ENCODE measurements at regions not wholly inside any gene's neighbourhood (a gene's known extent, or its start where the extent isn't known, plus 50 kb on each side); places are given as distances from the start of the nearest gene placed in this dataset.

DNA sequence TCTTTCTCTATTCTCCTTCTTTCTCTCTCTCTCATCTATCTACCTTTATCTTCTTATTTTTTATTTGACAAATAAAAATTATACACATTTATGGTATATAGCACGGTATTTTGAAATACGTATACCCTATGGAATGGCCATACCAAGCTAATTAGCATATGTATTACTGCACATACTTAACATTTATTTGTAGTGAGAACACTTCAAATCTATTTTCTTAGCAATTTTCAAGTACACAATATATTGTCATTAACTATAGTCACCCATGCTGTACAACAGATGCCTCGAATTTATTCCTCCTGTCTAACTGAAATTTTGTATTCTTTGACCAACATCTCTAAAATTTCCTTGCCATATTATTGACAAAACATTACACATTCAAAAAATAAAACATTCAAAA, 447.1 kb downstream of the MIAT start:
- no peak overlapping the region for H2BK12ac ChIP-seq (ENCODE audit: insufficient read length, low read depth, low read length)
- H3K27me3 ChIP-seq (ENCODE audit: insufficient read depth, low read length) = no peaks in the 10 kb centered on the region
- H3K4me2 ChIP-seq (ENCODE audit: insufficient read depth, insufficient read length, low read length) = no peak overlapping the region
- no peak overlapping the region for H3T11ph ChIP-seq (ENCODE audit: low read length)
- no peak overlapping the region for H3K4me3 Mint-ChIP-seq
- no peaks in the 10 kb centered on the region for H3K79me2 ChIP-seq (ENCODE audit: insufficient read depth, low read length)
- TF ChIP-seq, protein P1, sequence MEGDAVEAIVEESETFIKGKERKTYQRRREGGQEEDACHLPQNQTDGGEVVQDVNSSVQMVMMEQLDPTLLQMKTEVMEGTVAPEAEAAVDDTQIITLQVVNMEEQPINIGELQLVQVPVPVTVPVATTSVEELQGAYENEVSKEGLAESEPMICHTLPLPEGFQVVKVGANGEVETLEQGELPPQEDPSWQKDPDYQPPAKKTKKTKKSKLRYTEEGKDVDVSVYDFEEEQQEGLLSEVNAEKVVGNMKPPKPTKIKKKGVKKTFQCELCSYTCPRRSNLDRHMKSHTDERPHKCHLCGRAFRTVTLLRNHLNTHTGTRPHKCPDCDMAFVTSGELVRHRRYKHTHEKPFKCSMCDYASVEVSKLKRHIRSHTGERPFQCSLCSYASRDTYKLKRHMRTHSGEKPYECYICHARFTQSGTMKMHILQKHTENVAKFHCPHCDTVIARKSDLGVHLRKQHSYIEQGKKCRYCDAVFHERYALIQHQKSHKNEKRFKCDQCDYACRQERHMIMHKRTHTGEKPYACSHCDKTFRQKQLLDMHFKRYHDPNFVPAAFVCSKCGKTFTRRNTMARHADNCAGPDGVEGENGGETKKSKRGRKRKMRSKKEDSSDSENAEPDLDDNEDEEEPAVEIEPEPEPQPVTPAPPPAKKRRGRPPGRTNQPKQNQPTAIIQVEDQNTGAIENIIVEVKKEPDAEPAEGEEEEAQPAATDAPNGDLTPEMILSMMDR (conservative IDR thresholded peaks at IDR 0.05) = no peak
- H2BK20ac ChIP-seq (ENCODE audit: low read depth, low read length, poor library complexity, severe bottlenecking) = no peak overlapping the region
- H3K56ac ChIP-seq (ENCODE audit: insufficient read length, low read depth, low read length) = no peak overlapping the region
- H3K27ac ChIP-seq (ENCODE audit: insufficient read length, low read depth, low read length) = no peak overlapping the region
- H2BK120ac ChIP-seq (ENCODE audit: low read depth, low read length, poor library complexity, severe bottlenecking) = no peak overlapping the region
- H3K9me3 ChIP-seq (ENCODE audit: control insufficient read depth, low read depth, low read length) = no peaks in the 10 kb centered on the region
- H3K79me1 ChIP-seq (ENCODE audit: insufficient read depth, low read depth, low read length, poor library complexity, severe bottlenecking) = no peaks in the 10 kb centered on the region
- no peaks in the 10 kb centered on the region for H4K20me1 ChIP-seq (ENCODE audit: control insufficient read depth, insufficient read depth, insufficient read length)
- H3K4me1 Mint-ChIP-seq = peaks cover 19 to 25% of the 10 kb centered on the region in 2 experiments
- no peaks in the 10 kb centered on the region for H3K4me1 ChIP-seq (ENCODE audit: insufficient read depth, low read length)
- H3K27me3 Mint-ChIP-seq (ENCODE audit: low read depth) = peaks cover 34% of the 10 kb centered on the region
- H3K23ac ChIP-seq (ENCODE audit: insufficient read length, low read depth, low read length) = no peak overlapping the region
- no peak overlapping the region for H2AK5ac ChIP-seq (ENCODE audit: insufficient read length, low read length)
- no peak overlapping the region for H4K91ac ChIP-seq (ENCODE audit: insufficient read length, low read depth, low read length)
- no peak overlapping the region for H3K9ac ChIP-seq (ENCODE audit: extremely low read depth, insufficient read length, low read length)
- H3K18ac ChIP-seq (ENCODE audit: insufficient read length, low read depth, low read length) = no peak overlapping the region
- no peak overlapping the region for H2AFZ ChIP-seq (ENCODE audit: low read length)
- H4K5ac ChIP-seq (ENCODE audit: insufficient read length, low read depth, low read length) = no peak overlapping the region
- no peaks in the 10 kb centered on the region; a peak in 1 of 5 replicates for H3K9me3 Mint-ChIP-seq
- no peak overlapping the region for H3K14ac ChIP-seq (ENCODE audit: insufficient read depth, low read length)
- no peak overlapping the region for H2BK15ac ChIP-seq (ENCODE audit: low read depth, low read length)
- no peak overlapping the region for H2BK5ac ChIP-seq (ENCODE audit: insufficient read length, low read length)
- no peak overlapping the region for H3K27ac Mint-ChIP-seq
- DNase-seq = no peak
- no peaks in the 10 kb centered on the region; a peak in 1 of 7 replicates for H3K36me3 Mint-ChIP-seq (ENCODE audit: insufficient read depth in 1 of 3, low read depth in 3 of 3)
- H3K23me2 ChIP-seq (ENCODE audit: insufficient read length, low read depth, low read length, poor library complexity, severe bottlenecking) = no peaks in the 10 kb centered on the region
- no CpG with 5 or more reads among the region's 3 CpGs for WGBS (ENCODE audit: extremely low coverage, insufficient read length, low lambda C conversion rate)
- no peak overlapping the region for H3K4ac ChIP-seq (ENCODE audit: low read depth, low read length)
- no peak overlapping the region for H4K8ac ChIP-seq (replicated peaks; ENCODE audit: insufficient read length, low read depth, low read length)
